Panc1 (cell line): ENCODE measurements at regions not wholly inside any gene's neighbourhood (a gene's known extent, or its start where the extent isn't known, plus 50 kb on each side); places are given as distances from the start of the nearest gene placed in this dataset.

Source experiments
- POLR2AphosphoS5 ChIP-seq: IDR thresholded peaks from 2 replicates; pipeline ENCODE4 v1.6.1; 2012; ENCODE audit warnings: mild to moderate bottlenecking, low read depth, low read length, moderate library complexity
- SIN3A ChIP-seq: IDR thresholded peaks from 2 replicates; pipeline ENCODE4 v1.6.1; 2012; ENCODE audit warnings: low read depth, mild to moderate bottlenecking, low read length, moderate library complexity, borderline replicate concordance; ENCODE audit not compliant: insufficient read depth
- TCF7L2 ChIP-seq: IDR thresholded peaks from 2 replicates; pipeline ENCODE4 v1.6.1; 2011; ENCODE audit warnings: mild to moderate bottlenecking, low read depth, low read length, inconsistent platforms
- TF ChIP-seq, protein P1 (sequence below): fragments of 450-650 bp; IDR thresholded peaks from 2 replicates; pipeline ENCODE4 v1.5.1; 2017; ENCODE audit warnings: mild to moderate bottlenecking
- TF ChIP-seq, protein P2 (sequence below), 2 experiments: IDR thresholded peaks; 2 replicates each; pipeline ENCODE4 v1.6.1; 2011 to 2012; ENCODE audit warnings: low read depth in 2 of 2, control low read depth in 1 of 2, low read length in 1 of 2, mild to moderate bottlenecking in 1 of 2, moderate library complexity in 1 of 2; ENCODE audit not compliant: insufficient read depth in 1 of 2

DNA sequence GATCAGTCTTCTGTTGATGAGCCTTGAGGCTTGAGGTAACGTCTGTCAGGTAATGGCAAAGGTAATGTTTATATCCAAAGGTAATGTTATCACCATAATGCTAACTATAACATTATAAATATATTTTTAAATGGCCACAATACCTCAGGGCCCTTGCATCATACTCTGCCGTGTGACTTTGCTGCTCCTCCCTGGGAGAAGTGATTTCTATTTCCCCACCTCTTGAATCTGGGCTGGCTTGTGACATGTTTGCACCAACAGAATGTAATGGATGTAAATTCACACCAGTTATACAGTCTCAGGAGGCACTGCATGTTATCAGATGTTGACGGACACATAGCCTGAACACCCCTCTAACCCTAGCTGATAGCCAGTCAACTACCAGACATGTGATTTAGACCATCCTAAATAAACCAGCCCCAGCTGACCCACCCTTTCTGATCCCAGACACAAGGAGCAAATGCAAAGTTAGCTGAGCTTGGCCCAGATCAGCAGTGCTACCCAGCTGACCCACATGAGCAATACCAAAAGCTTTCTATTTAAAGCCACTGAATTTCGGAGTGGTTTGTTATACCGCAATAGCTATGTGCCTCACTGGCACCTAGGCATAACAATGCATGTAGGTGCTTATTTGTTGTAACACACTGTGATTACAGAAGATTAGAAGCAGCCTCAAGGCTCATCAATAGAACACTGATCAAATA lies 93.8 kb upstream of the SIRPA start:
- TF ChIP-seq SIN3A (no peak), POLR2AphosphoS5 (no peak), TCF7L2 (no peak)
- TF ChIP-seq, protein P1, sequence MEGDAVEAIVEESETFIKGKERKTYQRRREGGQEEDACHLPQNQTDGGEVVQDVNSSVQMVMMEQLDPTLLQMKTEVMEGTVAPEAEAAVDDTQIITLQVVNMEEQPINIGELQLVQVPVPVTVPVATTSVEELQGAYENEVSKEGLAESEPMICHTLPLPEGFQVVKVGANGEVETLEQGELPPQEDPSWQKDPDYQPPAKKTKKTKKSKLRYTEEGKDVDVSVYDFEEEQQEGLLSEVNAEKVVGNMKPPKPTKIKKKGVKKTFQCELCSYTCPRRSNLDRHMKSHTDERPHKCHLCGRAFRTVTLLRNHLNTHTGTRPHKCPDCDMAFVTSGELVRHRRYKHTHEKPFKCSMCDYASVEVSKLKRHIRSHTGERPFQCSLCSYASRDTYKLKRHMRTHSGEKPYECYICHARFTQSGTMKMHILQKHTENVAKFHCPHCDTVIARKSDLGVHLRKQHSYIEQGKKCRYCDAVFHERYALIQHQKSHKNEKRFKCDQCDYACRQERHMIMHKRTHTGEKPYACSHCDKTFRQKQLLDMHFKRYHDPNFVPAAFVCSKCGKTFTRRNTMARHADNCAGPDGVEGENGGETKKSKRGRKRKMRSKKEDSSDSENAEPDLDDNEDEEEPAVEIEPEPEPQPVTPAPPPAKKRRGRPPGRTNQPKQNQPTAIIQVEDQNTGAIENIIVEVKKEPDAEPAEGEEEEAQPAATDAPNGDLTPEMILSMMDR, result no peak
- TF ChIP-seq, protein P2, sequence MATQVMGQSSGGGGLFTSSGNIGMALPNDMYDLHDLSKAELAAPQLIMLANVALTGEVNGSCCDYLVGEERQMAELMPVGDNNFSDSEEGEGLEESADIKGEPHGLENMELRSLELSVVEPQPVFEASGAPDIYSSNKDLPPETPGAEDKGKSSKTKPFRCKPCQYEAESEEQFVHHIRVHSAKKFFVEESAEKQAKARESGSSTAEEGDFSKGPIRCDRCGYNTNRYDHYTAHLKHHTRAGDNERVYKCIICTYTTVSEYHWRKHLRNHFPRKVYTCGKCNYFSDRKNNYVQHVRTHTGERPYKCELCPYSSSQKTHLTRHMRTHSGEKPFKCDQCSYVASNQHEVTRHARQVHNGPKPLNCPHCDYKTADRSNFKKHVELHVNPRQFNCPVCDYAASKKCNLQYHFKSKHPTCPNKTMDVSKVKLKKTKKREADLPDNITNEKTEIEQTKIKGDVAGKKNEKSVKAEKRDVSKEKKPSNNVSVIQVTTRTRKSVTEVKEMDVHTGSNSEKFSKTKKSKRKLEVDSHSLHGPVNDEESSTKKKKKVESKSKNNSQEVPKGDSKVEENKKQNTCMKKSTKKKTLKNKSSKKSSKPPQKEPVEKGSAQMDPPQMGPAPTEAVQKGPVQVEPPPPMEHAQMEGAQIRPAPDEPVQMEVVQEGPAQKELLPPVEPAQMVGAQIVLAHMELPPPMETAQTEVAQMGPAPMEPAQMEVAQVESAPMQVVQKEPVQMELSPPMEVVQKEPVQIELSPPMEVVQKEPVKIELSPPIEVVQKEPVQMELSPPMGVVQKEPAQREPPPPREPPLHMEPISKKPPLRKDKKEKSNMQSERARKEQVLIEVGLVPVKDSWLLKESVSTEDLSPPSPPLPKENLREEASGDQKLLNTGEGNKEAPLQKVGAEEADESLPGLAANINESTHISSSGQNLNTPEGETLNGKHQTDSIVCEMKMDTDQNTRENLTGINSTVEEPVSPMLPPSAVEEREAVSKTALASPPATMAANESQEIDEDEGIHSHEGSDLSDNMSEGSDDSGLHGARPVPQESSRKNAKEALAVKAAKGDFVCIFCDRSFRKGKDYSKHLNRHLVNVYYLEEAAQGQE (IDR thresholded peaks at IDR 0.05; ENCODE audit: insufficient read depth in 1 of 2, low read depth in 2 of 2, low read length in 1 of 2), result no peak
